Activated naive CD8-positive, alpha-beta T cell treated with anti-CD3 and anti-CD28 coated beads, Interleukin-2, amount 10 ng/mL, durations not matched to agents 7 days and 5 days (primary cell): ENCODE measurements at regions not wholly inside any gene's neighbourhood (a gene's known extent, or its start where the extent isn't known, plus 50 kb on each side); places are given as distances from the start of the nearest gene placed in this dataset.

Experiments used
- ATAC-seq: fragments of 150-1000 bp; cut with Tn5 transposase; one replicate; pipeline ENCODE4 v1.10.0; 2021; ENCODE audit warnings: low read depth, moderate library complexity
- POLR2A ChIA-PET: fragments of 350-600 bp; sonication (Branson Sonifier 250); formaldehyde crosslinking; loops from one replicate; lab custom pipeline; 2021; ENCODE audit warnings: antibody characterized with exemption; lab: Charles Lee
- DNase-seq: peaks from one replicate; pipeline ENCODE4 v3.0.0; 2021
- H3K27ac Mint-ChIP-seq: one replicate; pipeline ENCODE4 v1.8.0; 2022; ENCODE audit warnings: mild to moderate bottlenecking, mixed read lengths
- H3K27me3 Mint-ChIP-seq: one replicate; pipeline ENCODE4 v1.8.0; 2022; ENCODE audit warnings: mild to moderate bottlenecking, moderate library complexity, mixed read lengths
- H3K36me3 Mint-ChIP-seq: one replicate; pipeline ENCODE4 v1.8.0; 2021; ENCODE audit warnings: mild to moderate bottlenecking, mixed read lengths
- H3K4me1 Mint-ChIP-seq: one replicate; pipeline ENCODE4 v1.8.0; 2021; ENCODE audit warnings: mixed read lengths
- H3K4me3 Mint-ChIP-seq: one replicate; pipeline ENCODE4 v1.8.0; 2022; ENCODE audit warnings: mild to moderate bottlenecking, moderate library complexity, mixed read lengths
- H3K9me3 Mint-ChIP-seq: one replicate; pipeline ENCODE4 v1.8.0; 2021; ENCODE audit warnings: mixed read lengths

- POLR2A ChIA-PET = no interaction called here
- DNase-seq (no peak), ATAC-seq (no peak)
- Mint-ChIP-seq H3K36me3 (no peaks in the 10 kb centered on the region), H3K4me3 (no peak overlapping the region), H3K4me1 (no peaks in the 10 kb centered on the region), H3K27ac (no peak overlapping the region), H3K9me3 (no peaks in the 10 kb centered on the region), H3K27me3 (no peaks in the 10 kb centered on the region)
Observed at GRCh38 chr4:32341342-32341741, 1621.2 kb downstream of the PCDH7 start.

GRCh38 chr4:32342054-32342453, 1621.9 kb downstream of the PCDH7 start:
- Mint-ChIP-seq H3K27ac (no peak overlapping the region), H3K36me3 (no peaks in the 10 kb centered on the region), H3K9me3 (no peaks in the 10 kb centered on the region), H3K4me3 (no peak overlapping the region), H3K4me1 (no peaks in the 10 kb centered on the region), H3K27me3 (no peaks in the 10 kb centered on the region)
- POLR2A ChIA-PET = no interaction called here
- no peak for ATAC-seq
- no peak for DNase-seq

GRCh38 chr4:32349026-32349425, 1628.9 kb downstream of the PCDH7 start:
- ATAC-seq = no peak
- Mint-ChIP-seq H3K36me3 (no peaks in the 10 kb centered on the region), H3K27me3 (no peaks in the 10 kb centered on the region), H3K4me3 (no peak overlapping the region), H3K27ac (no peak overlapping the region), H3K4me1 (no peaks in the 10 kb centered on the region), H3K9me3 (peaks cover 4% of the 10 kb centered on the region)
- POLR2A ChIA-PET = no interaction called here
- no peak for DNase-seq

- POLR2A ChIA-PET = no interaction called here
- Mint-ChIP-seq H3K4me3 (no peak overlapping the region), H3K4me1 (no peaks in the 10 kb centered on the region), H3K36me3 (no peaks in the 10 kb centered on the region), H3K27ac (no peak overlapping the region), H3K9me3 (peaks cover 3% of the 10 kb centered on the region), H3K27me3 (no peaks in the 10 kb centered on the region)
- DNase-seq = no peak
- no peak for ATAC-seq
Observed at GRCh38 chr4:32374206-32374605, 1654.0 kb downstream of the PCDH7 start.

- POLR2A ChIA-PET = no interaction called here
- ATAC-seq = no peak
- peaks cover 5% of the 10 kb centered on the region for H3K9me3 Mint-ChIP-seq
- no peaks in the 10 kb centered on the region for H3K27me3 Mint-ChIP-seq
- no peaks in the 10 kb centered on the region for H3K4me1 Mint-ChIP-seq
- no peak for DNase-seq
- no peak overlapping the region for H3K4me3 Mint-ChIP-seq
- H3K36me3 Mint-ChIP-seq = no peaks in the 10 kb centered on the region
- H3K27ac Mint-ChIP-seq = no peak overlapping the region
Observed at GRCh38 chr4:32393806-32394205, 1673.6 kb downstream of the PCDH7 start.

- Mint-ChIP-seq H3K27ac (no peak overlapping the region), H3K4me3 (no peak overlapping the region), H3K36me3 (no peaks in the 10 kb centered on the region), H3K4me1 (no peaks in the 10 kb centered on the region), H3K27me3 (no peaks in the 10 kb centered on the region), H3K9me3 (peaks cover 4% of the 10 kb centered on the region)
- ATAC-seq (no peak), DNase-seq (no peak)
- POLR2A ChIA-PET = no interaction called here
Observed at GRCh38 chr4:32394255-32394654, 1674.1 kb downstream of the PCDH7 start.

GRCh38 chr4:32396507-32397070, 1676.4 kb downstream of the PCDH7 start:
- no peak overlapping the region for H3K4me3 Mint-ChIP-seq
- H3K4me1 Mint-ChIP-seq = no peaks in the 10 kb centered on the region
- POLR2A ChIA-PET = no interaction called here
- DNase-seq (no peak), ATAC-seq (no peak)
- H3K9me3 Mint-ChIP-seq = peaks cover 1% of the 10 kb centered on the region
- no peaks in the 10 kb centered on the region for H3K36me3 Mint-ChIP-seq
- no peak overlapping the region for H3K27ac Mint-ChIP-seq
- H3K27me3 Mint-ChIP-seq = no peaks in the 10 kb centered on the region

- ATAC-seq = no peak
- H3K9me3 Mint-ChIP-seq = peaks cover 1% of the 10 kb centered on the region
- H3K4me3 Mint-ChIP-seq = no peak overlapping the region
- no peaks in the 10 kb centered on the region for H3K27me3 Mint-ChIP-seq
- POLR2A ChIA-PET = no interaction called here
- H3K27ac Mint-ChIP-seq = no peak overlapping the region
- no peaks in the 10 kb centered on the region for H3K36me3 Mint-ChIP-seq
- no peak for DNase-seq
- no peaks in the 10 kb centered on the region for H3K4me1 Mint-ChIP-seq
Observed at GRCh38 chr4:32400870-32401269, 1680.7 kb downstream of the PCDH7 start.

- DNase-seq (no peak), ATAC-seq (no peak)
- Mint-ChIP-seq H3K9me3 (peaks cover 4% of the 10 kb centered on the region), H3K36me3 (no peaks in the 10 kb centered on the region), H3K4me3 (no peak overlapping the region), H3K27me3 (no peaks in the 10 kb centered on the region), H3K27ac (no peak overlapping the region), H3K4me1 (no peaks in the 10 kb centered on the region)
- POLR2A ChIA-PET = no interaction called here
Observed at GRCh38 chr4:32417113-32417704, 1697.0 kb downstream of the PCDH7 start.

GRCh38 chr4:32423267-32423666, 1703.1 kb downstream of the PCDH7 start:
- POLR2A ChIA-PET = no interaction called here
- DNase-seq = no peak

GRCh38 chr4:32425243-32425642, 1705.1 kb downstream of the PCDH7 start:
- Mint-ChIP-seq H3K4me1 (no peaks in the 10 kb centered on the region), H3K27me3 (no peaks in the 10 kb centered on the region), H3K27ac (no peak overlapping the region), H3K4me3 (no peak overlapping the region), H3K36me3 (no peaks in the 10 kb centered on the region), H3K9me3 (peaks cover 10% of the 10 kb centered on the region)
- DNase-seq (no peak), ATAC-seq (no peak)
- POLR2A ChIA-PET = no interaction called here

More at GRCh38 chr4:32423267-32423666, 1703.1 kb downstream of the PCDH7 start:
- Mint-ChIP-seq H3K27ac (no peak overlapping the region), H3K36me3 (no peaks in the 10 kb centered on the region), H3K4me1 (no peaks in the 10 kb centered on the region), H3K9me3 (peaks cover 10% of the 10 kb centered on the region), H3K4me3 (no peak overlapping the region), H3K27me3 (no peaks in the 10 kb centered on the region)
- ATAC-seq = no peak

GRCh38 chr4:32427566-32427965, 1707.4 kb downstream of the PCDH7 start:
- H3K4me3 Mint-ChIP-seq = no peak overlapping the region
- no peaks in the 10 kb centered on the region for H3K36me3 Mint-ChIP-seq
- no peaks in the 10 kb centered on the region for H3K27me3 Mint-ChIP-seq
- DNase-seq = no peak
- H3K27ac Mint-ChIP-seq = peak overlapping the region; percentile 11
- no peak for ATAC-seq
- H3K4me1 Mint-ChIP-seq = no peaks in the 10 kb centered on the region
- peaks cover 13% of the 10 kb centered on the region for H3K9me3 Mint-ChIP-seq
- POLR2A ChIA-PET = no interaction called here

- no peak overlapping the region for H3K27ac Mint-ChIP-seq
- no peaks in the 10 kb centered on the region for H3K4me1 Mint-ChIP-seq
- DNase-seq = no peak
- peaks cover 15% of the 10 kb centered on the region for H3K9me3 Mint-ChIP-seq
- H3K4me3 Mint-ChIP-seq = no peak overlapping the region
- POLR2A ChIA-PET = no interaction called here
- no peak for ATAC-seq
- H3K27me3 Mint-ChIP-seq = no peaks in the 10 kb centered on the region
- no peaks in the 10 kb centered on the region for H3K36me3 Mint-ChIP-seq
Observed at GRCh38 chr4:32429151-32429550, 1709.0 kb downstream of the PCDH7 start.

- no peak overlapping the region for H3K27ac Mint-ChIP-seq
- no peak for ATAC-seq
- H3K4me3 Mint-ChIP-seq = no peak overlapping the region
- peaks cover 12% of the 10 kb centered on the region for H3K9me3 Mint-ChIP-seq
- no peaks in the 10 kb centered on the region for H3K36me3 Mint-ChIP-seq
- DNase-seq = no peak
- POLR2A ChIA-PET = no interaction called here
- H3K4me1 Mint-ChIP-seq = no peaks in the 10 kb centered on the region
- no peaks in the 10 kb centered on the region for H3K27me3 Mint-ChIP-seq
Observed at GRCh38 chr4:32435308-32435707, 1715.1 kb downstream of the PCDH7 start.
